ENCODE measurements at regions not wholly inside any gene's neighbourhood (a gene's known extent, or its start where the extent isn't known, plus 50 kb on each side); places are given as distances from the start of the nearest gene placed in this dataset.
"Not testable (repeated sequence)": the region's sequence is repeated elsewhere in the genome, so short reads cannot be mapped to it uniquely, and the experiment has no call there.

- Histone ChIP-seq H3K4me3 (ENCODE audit: low read length) (no peak overlapping the region), H3K9ac (ENCODE audit: low read depth, low read length) (no peak overlapping the region), H3K27me3 (ENCODE audit: insufficient read depth, low read length) (no peaks in the 10 kb centered on the region), H3K4me1 (ENCODE audit: insufficient read depth, low read length) (no peaks in the 10 kb centered on the region), H3K27ac (ENCODE audit: low read length) (no peak overlapping the region), H3K36me3 (ENCODE audit: insufficient read depth, low read depth, low read length) (no peaks in the 10 kb centered on the region), H3K9me3 (ENCODE audit: insufficient read depth, low read depth, low read length) (no peaks in the 10 kb centered on the region)
Measured at GRCh38 chr13:53408847-53409568, 380.4 kb downstream of the OLFM4 start.

GRCh38 chr13:53411463-53411862 lies 382.9 kb downstream of the OLFM4 start:
- no peaks in the 10 kb centered on the region for H3K36me3 ChIP-seq (ENCODE audit: insufficient read depth, low read depth, low read length)
- H3K9me3 ChIP-seq (ENCODE audit: insufficient read depth, low read depth, low read length), result no peaks in the 10 kb centered on the region
- H3K9ac ChIP-seq (ENCODE audit: low read depth, low read length), result no peak overlapping the region
- no peaks in the 10 kb centered on the region for H3K27me3 ChIP-seq (ENCODE audit: insufficient read depth, low read length)
- H3K4me1 ChIP-seq (ENCODE audit: insufficient read depth, low read length), result no peaks in the 10 kb centered on the region
- H3K4me3 ChIP-seq (ENCODE audit: low read length), result no peak overlapping the region
- H3K27ac ChIP-seq (ENCODE audit: low read length), result no peak overlapping the region

- H3K4me1 ChIP-seq (ENCODE audit: insufficient read depth, low read length), result no peaks in the 10 kb centered on the region
- no peak overlapping the region for H3K4me3 ChIP-seq (ENCODE audit: low read length)
- no peak overlapping the region for H3K27ac ChIP-seq (ENCODE audit: low read length)
- H3K9me3 ChIP-seq (ENCODE audit: insufficient read depth, low read depth, low read length), result no peaks in the 10 kb centered on the region
- no peaks in the 10 kb centered on the region for H3K27me3 ChIP-seq (ENCODE audit: insufficient read depth, low read length)
- no peak overlapping the region for H3K9ac ChIP-seq (ENCODE audit: low read depth, low read length)
- no peaks in the 10 kb centered on the region for H3K36me3 ChIP-seq (ENCODE audit: insufficient read depth, low read depth, low read length)
Measured at GRCh38 chr13:53415135-53415534, 386.5 kb downstream of the OLFM4 start.

- no peaks in the 10 kb centered on the region for H3K27me3 ChIP-seq (ENCODE audit: insufficient read depth, low read length)
- no peaks in the 10 kb centered on the region for H3K36me3 ChIP-seq (ENCODE audit: insufficient read depth, low read depth, low read length)
- no peak overlapping the region for H3K27ac ChIP-seq (ENCODE audit: low read length)
- H3K9ac ChIP-seq (ENCODE audit: low read depth, low read length), result no peak overlapping the region
- H3K4me1 ChIP-seq (ENCODE audit: insufficient read depth, low read length), result no peaks in the 10 kb centered on the region
- no peak overlapping the region for H3K4me3 ChIP-seq (ENCODE audit: low read length)
- no peaks in the 10 kb centered on the region for H3K9me3 ChIP-seq (ENCODE audit: insufficient read depth, low read depth, low read length)
Measured at GRCh38 chr13:53417601-53418000, 389.0 kb downstream of the OLFM4 start.

- Histone ChIP-seq H3K9ac (ENCODE audit: low read depth, low read length) (no peak overlapping the region), H3K9me3 (ENCODE audit: insufficient read depth, low read depth, low read length) (no peaks in the 10 kb centered on the region), H3K4me1 (ENCODE audit: insufficient read depth, low read length) (no peaks in the 10 kb centered on the region), H3K27me3 (ENCODE audit: insufficient read depth, low read length) (no peaks in the 10 kb centered on the region), H3K36me3 (ENCODE audit: insufficient read depth, low read depth, low read length) (no peaks in the 10 kb centered on the region), H3K4me3 (ENCODE audit: low read length) (no peak overlapping the region), H3K27ac (ENCODE audit: low read length) (no peak overlapping the region)
Measured at GRCh38 chr13:53422415-53422814, 393.8 kb downstream of the OLFM4 start.

GRCh38 chr13:53436396-53436795 lies 407.8 kb downstream of the OLFM4 start:
- Histone ChIP-seq H3K36me3 (ENCODE audit: insufficient read depth, low read depth, low read length) (no peaks in the 10 kb centered on the region), H3K9ac (ENCODE audit: low read depth, low read length) (no peak overlapping the region), H3K9me3 (ENCODE audit: insufficient read depth, low read depth, low read length) (peaks cover 10% of the 10 kb centered on the region), H3K27me3 (ENCODE audit: insufficient read depth, low read length) (no peaks in the 10 kb centered on the region), H3K4me1 (ENCODE audit: insufficient read depth, low read length) (no peaks in the 10 kb centered on the region), H3K4me3 (ENCODE audit: low read length) (no peak overlapping the region), H3K27ac (ENCODE audit: low read length) (no peak overlapping the region)

- H3K9ac ChIP-seq (ENCODE audit: low read depth, low read length), result no peak overlapping the region
- H3K36me3 ChIP-seq (ENCODE audit: insufficient read depth, low read depth, low read length), result no peaks in the 10 kb centered on the region
- H3K27ac ChIP-seq (ENCODE audit: low read length), result no peak overlapping the region
- H3K4me1 ChIP-seq (ENCODE audit: insufficient read depth, low read length), result no peaks in the 10 kb centered on the region
- no peak overlapping the region for H3K4me3 ChIP-seq (ENCODE audit: low read length)
- no peaks in the 10 kb centered on the region for H3K27me3 ChIP-seq (ENCODE audit: insufficient read depth, low read length)
- peaks cover 10% of the 10 kb centered on the region for H3K9me3 ChIP-seq (ENCODE audit: insufficient read depth, low read depth, low read length)
Measured at GRCh38 chr13:53439439-53440225, 411.0 kb downstream of the OLFM4 start.

GRCh38 chr13:53442979-53443378 lies 414.4 kb downstream of the OLFM4 start:
- H3K36me3 ChIP-seq (ENCODE audit: insufficient read depth, low read depth, low read length), result no peaks in the 10 kb centered on the region
- H3K4me3 ChIP-seq (ENCODE audit: low read length), result no peak overlapping the region
- H3K9me3 ChIP-seq (ENCODE audit: insufficient read depth, low read depth, low read length), result peaks cover 10% of the 10 kb centered on the region
- H3K27ac ChIP-seq (ENCODE audit: low read length), result no peak overlapping the region
- no peaks in the 10 kb centered on the region for H3K4me1 ChIP-seq (ENCODE audit: insufficient read depth, low read length)
- H3K9ac ChIP-seq (ENCODE audit: low read depth, low read length), result no peak overlapping the region
- no peaks in the 10 kb centered on the region for H3K27me3 ChIP-seq (ENCODE audit: insufficient read depth, low read length)

GRCh38 chr13:53445686-53446085 lies 417.1 kb downstream of the OLFM4 start:
- peaks cover 7% of the 10 kb centered on the region; the same call in 1 of the 2 replicates for H3K9me3 ChIP-seq (ENCODE audit: insufficient read depth, low read depth, low read length)
- no peak overlapping the region for H3K9ac ChIP-seq (ENCODE audit: low read depth, low read length)
- H3K36me3 ChIP-seq (ENCODE audit: insufficient read depth, low read depth, low read length), result no peaks in the 10 kb centered on the region
- no peaks in the 10 kb centered on the region for H3K27me3 ChIP-seq (ENCODE audit: insufficient read depth, low read length)
- H3K4me3 ChIP-seq (ENCODE audit: low read length), result no peak overlapping the region
- no peaks in the 10 kb centered on the region for H3K4me1 ChIP-seq (ENCODE audit: insufficient read depth, low read length)
- no peak overlapping the region for H3K27ac ChIP-seq (ENCODE audit: low read length)

- no peak overlapping the region for H3K9ac ChIP-seq (ENCODE audit: low read depth, low read length)
- H3K36me3 ChIP-seq (ENCODE audit: insufficient read depth, low read depth, low read length), result no peaks in the 10 kb centered on the region
- H3K4me3 ChIP-seq (ENCODE audit: low read length), result no peak overlapping the region
- H3K27me3 ChIP-seq (ENCODE audit: insufficient read depth, low read length), result no peaks in the 10 kb centered on the region
- no peak overlapping the region for H3K27ac ChIP-seq (ENCODE audit: low read length)
- H3K4me1 ChIP-seq (ENCODE audit: insufficient read depth, low read length), result no peaks in the 10 kb centered on the region
- peaks cover 7% of the 10 kb centered on the region; the same call in 1 of the 2 replicates for H3K9me3 ChIP-seq (ENCODE audit: insufficient read depth, low read depth, low read length)
Measured at GRCh38 chr13:53447456-53447855, 418.8 kb downstream of the OLFM4 start.

GRCh38 chr13:53447863-53448262 lies 419.2 kb downstream of the OLFM4 start:
- no peak overlapping the region for H3K4me3 ChIP-seq (ENCODE audit: low read length)
- H3K27ac ChIP-seq (ENCODE audit: low read length), result no peak overlapping the region
- no peaks in the 10 kb centered on the region for H3K4me1 ChIP-seq (ENCODE audit: insufficient read depth, low read length)
- H3K9ac ChIP-seq (ENCODE audit: low read depth, low read length), result no peak overlapping the region
- peaks cover 7% of the 10 kb centered on the region; the same call in 1 of the 2 replicates for H3K9me3 ChIP-seq (ENCODE audit: insufficient read depth, low read depth, low read length)
- H3K36me3 ChIP-seq (ENCODE audit: insufficient read depth, low read depth, low read length), result no peaks in the 10 kb centered on the region
- no peaks in the 10 kb centered on the region for H3K27me3 ChIP-seq (ENCODE audit: insufficient read depth, low read length)

- not testable (repeated sequence) for H3K27me3 ChIP-seq (ENCODE audit: insufficient read depth, low read length); H3K9ac ChIP-seq (ENCODE audit: low read depth, low read length); H3K27ac ChIP-seq (ENCODE audit: low read length); H3K4me3 ChIP-seq (ENCODE audit: low read length); H3K4me1 ChIP-seq (ENCODE audit: insufficient read depth, low read length); H3K36me3 ChIP-seq (ENCODE audit: insufficient read depth, low read depth, low read length)
- peaks cover 15% of the 10 kb centered on the region for H3K9me3 ChIP-seq (ENCODE audit: insufficient read depth, low read depth, low read length)
Measured at GRCh38 chr13:53452263-53452808, 423.7 kb downstream of the OLFM4 start.

All from iPS-20b (cell line).